Astrocyte (in vitro differentiated cells and primary cell): ENCODE measurements at regions not wholly inside any gene's neighbourhood (a gene's known extent, or its start where the extent isn't known, plus 50 kb on each side); places are given as distances from the start of the nearest gene placed in this dataset.

Experiments used
- DNase-seq: peaks from one replicate; pipeline ENCODE4 v3.0.0-alpha.2; 2010; ENCODE audit warnings: low read depth
- FAIRE-seq: peaks from 2 replicates; lab custom pipeline; 2011; peaks lifted over from hg19 to GRCh38; lab: Jason Lieb, UNC
- H2AFZ ChIP-seq: 2 replicates; pipeline ENCODE4 v1.6.0; 2012; ENCODE audit warnings: low read depth, low read length, inconsistent platforms
- H3K27ac ChIP-seq: 2 replicates; pipeline ENCODE4 v1.5.1; 2011; ENCODE audit warnings: low read depth, low read length, inconsistent platforms
- H3K27me3 ChIP-seq: 2 replicates; pipeline ENCODE4 v1.6.0; 2011; ENCODE audit warnings: low read length, inconsistent platforms; ENCODE audit not compliant: insufficient read depth
- H3K36me3 ChIP-seq: 2 replicates; pipeline ENCODE4 v1.5.1; 2011; ENCODE audit warnings: low read length, inconsistent platforms; ENCODE audit not compliant: insufficient read depth
- H3K4me1 ChIP-seq: 2 replicates; pipeline ENCODE4 v1.5.1; 2011; ENCODE audit warnings: low read length, inconsistent platforms; ENCODE audit not compliant: insufficient read depth
- H3K4me2 ChIP-seq: 2 replicates; pipeline ENCODE4 v1.6.0; 2012; ENCODE audit warnings: low read length, inconsistent platforms
- H3K4me3 ChIP-seq: 2 replicates; pipeline ENCODE4 v1.5.1; 2011; ENCODE audit warnings: low read depth, mild to moderate bottlenecking, low read length, inconsistent platforms; ENCODE audit not compliant: insufficient read depth
- H3K79me2 ChIP-seq: 2 replicates; pipeline ENCODE4 v1.6.0; 2012; ENCODE audit warnings: mild to moderate bottlenecking, low read length, inconsistent platforms; ENCODE audit not compliant: insufficient read depth
- H3K9ac ChIP-seq: 2 replicates; pipeline ENCODE4 v1.6.0; 2012; ENCODE audit warnings: mild to moderate bottlenecking, low read length, inconsistent platforms
- H3K9me3 ChIP-seq: 2 replicates; pipeline ENCODE4 v1.5.1; 2012; ENCODE audit warnings: low read depth, mild to moderate bottlenecking, low read length, inconsistent platforms; ENCODE audit not compliant: insufficient read depth
- H4K20me1 ChIP-seq: 2 replicates; pipeline ENCODE4 v1.6.0; 2012; ENCODE audit warnings: low read length, inconsistent platforms; ENCODE audit not compliant: insufficient read depth
- H3K27ac Mint-ChIP-seq: one replicate; pipeline ENCODE4 v1.8.0; 2021; ENCODE audit warnings: mild to moderate bottlenecking, mixed read lengths; ENCODE audit not compliant: unreplicated experiment
- H3K27me3 Mint-ChIP-seq: one replicate; pipeline ENCODE4 v1.8.0; 2021; ENCODE audit warnings: low read depth, mixed read lengths; ENCODE audit not compliant: unreplicated experiment
- H3K36me3 Mint-ChIP-seq: one replicate; pipeline ENCODE4 v1.8.0; 2021; ENCODE audit warnings: low read depth, mixed read lengths; ENCODE audit not compliant: unreplicated experiment
- H3K4me1 Mint-ChIP-seq: one replicate; pipeline ENCODE4 v1.8.0; 2021; ENCODE audit warnings: low read depth, mixed read lengths; ENCODE audit not compliant: unreplicated experiment
- H3K4me3 Mint-ChIP-seq: one replicate; pipeline ENCODE4 v1.8.0; 2021; ENCODE audit warnings: mild to moderate bottlenecking, moderate library complexity, mixed read lengths; ENCODE audit not compliant: unreplicated experiment
- H3K9me3 Mint-ChIP-seq: one replicate; pipeline ENCODE4 v1.8.0; 2021; ENCODE audit warnings: mild to moderate bottlenecking, mixed read lengths; ENCODE audit not compliant: unreplicated experiment
- CTCF ChIP-seq: IDR thresholded peaks from 2 replicates; pipeline ENCODE4 v1.5.1; 2011; ENCODE audit warnings: low read depth, mild to moderate bottlenecking, inconsistent platforms, low read length, moderate library complexity; ENCODE audit not compliant: insufficient read depth
- EZH2 ChIP-seq: IDR thresholded peaks from 2 replicates; pipeline ENCODE4 v1.6.1; 2012; ENCODE audit warnings: mild to moderate bottlenecking, low read length, inconsistent platforms; ENCODE audit not compliant: insufficient read depth

DNA sequence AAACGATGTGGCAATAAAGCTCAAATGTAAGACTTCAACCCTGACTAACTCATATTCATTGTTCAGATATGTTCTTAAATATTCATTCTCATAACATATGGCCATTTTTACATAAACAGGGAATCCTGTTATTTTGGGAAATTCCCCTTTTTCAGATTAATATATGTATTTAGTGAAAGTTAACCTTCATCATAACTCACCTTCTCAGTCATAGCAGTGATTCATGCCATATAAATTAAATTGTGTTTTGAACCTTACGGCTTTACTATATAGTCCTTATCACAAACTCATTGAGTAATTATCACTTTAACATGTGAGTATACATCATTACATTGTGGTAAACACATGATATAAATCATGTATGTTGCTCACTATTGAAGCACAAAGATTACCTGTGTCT is 392.5 kb upstream of the TRAM1L1 start:
- no peak overlapping the region for H3K27ac ChIP-seq
- H3K4me1 Mint-ChIP-seq: peaks cover 3% of the 10 kb centered on the region
- H3K27me3 Mint-ChIP-seq: no peaks in the 10 kb centered on the region
- no peak for TF ChIP-seq EZH2
- TF ChIP-seq CTCF: no peak
- no peak overlapping the region for H3K4me2 ChIP-seq
- FAIRE-seq: no peak
- no peaks in the 10 kb centered on the region for H4K20me1 ChIP-seq
- no peak overlapping the region for H2AFZ ChIP-seq
- no peak overlapping the region for H3K9ac ChIP-seq
- H3K4me1 ChIP-seq: peaks cover 3% of the 10 kb centered on the region
- H3K4me3 ChIP-seq: no peak overlapping the region
- no peaks in the 10 kb centered on the region for H3K27me3 ChIP-seq
- no peaks in the 10 kb centered on the region for H3K79me2 ChIP-seq
- H3K27ac Mint-ChIP-seq: no peak overlapping the region
- H3K4me3 Mint-ChIP-seq: no peak overlapping the region
- DNase-seq: no peak
- H3K9me3 Mint-ChIP-seq: no peaks in the 10 kb centered on the region
- no peaks in the 10 kb centered on the region for H3K9me3 ChIP-seq
- no peaks in the 10 kb centered on the region for H3K36me3 ChIP-seq
- no peaks in the 10 kb centered on the region for H3K36me3 Mint-ChIP-seq

DNA sequence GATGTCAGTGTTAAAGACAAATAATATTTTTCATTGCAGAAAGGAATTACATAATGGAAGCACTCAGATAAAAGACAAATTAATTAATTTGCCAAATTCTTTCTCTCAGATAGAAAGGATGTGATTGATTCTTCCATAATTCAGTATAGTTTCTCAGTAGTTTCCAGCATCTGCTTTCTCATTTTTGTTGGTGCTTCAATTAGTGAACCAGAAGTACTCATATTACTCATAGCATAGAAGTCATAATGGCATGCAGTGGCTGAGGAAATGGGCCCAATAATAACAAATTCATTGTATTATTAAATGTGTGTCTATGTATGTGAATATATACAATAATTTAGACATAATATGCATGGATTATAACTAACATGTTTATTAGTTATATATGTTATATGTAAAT is 393.3 kb upstream of the TRAM1L1 start:
- Histone ChIP-seq H3K9me3 (no peaks in the 10 kb centered on the region), H3K27ac (no peak overlapping the region), H3K4me1 (peaks cover 3% of the 10 kb centered on the region), H4K20me1 (no peaks in the 10 kb centered on the region), H3K4me3 (no peak overlapping the region), H3K27me3 (no peaks in the 10 kb centered on the region), H3K9ac (no peak overlapping the region), H3K79me2 (no peaks in the 10 kb centered on the region), H2AFZ (no peak overlapping the region), H3K36me3 (no peaks in the 10 kb centered on the region), H3K4me2 (no peak overlapping the region)
- TF ChIP-seq CTCF (no peak), EZH2 (no peak)
- FAIRE-seq: no peak
- Mint-ChIP-seq H3K9me3 (no peaks in the 10 kb centered on the region), H3K27me3 (no peaks in the 10 kb centered on the region), H3K4me3 (no peak overlapping the region), H3K4me1 (peaks cover 3% of the 10 kb centered on the region), H3K27ac (no peak overlapping the region), H3K36me3 (no peaks in the 10 kb centered on the region)
- DNase-seq: peak; percentile 20

DNA sequence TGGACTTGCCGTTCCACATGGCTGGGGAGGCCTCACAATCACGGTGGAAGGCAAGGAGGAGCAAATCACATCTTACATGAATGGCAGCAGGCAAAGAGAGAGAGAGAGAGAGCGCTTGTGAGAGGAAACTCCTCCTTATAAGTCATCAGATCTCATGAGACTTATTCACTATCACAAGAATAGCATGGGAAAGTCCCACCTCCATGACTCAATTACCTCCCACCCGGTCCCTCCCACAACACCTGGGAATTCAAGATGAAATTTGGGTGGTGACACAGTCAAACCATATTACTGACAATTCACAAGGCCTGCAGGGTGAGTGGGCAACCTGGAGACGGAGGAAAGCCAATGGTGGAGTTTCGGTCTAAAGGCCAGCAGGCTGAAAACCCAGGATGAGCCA is 394.3 kb upstream of the TRAM1L1 start:
- no peaks in the 10 kb centered on the region for H3K9me3 ChIP-seq
- H3K4me3 ChIP-seq: no peak overlapping the region
- H4K20me1 ChIP-seq: no peaks in the 10 kb centered on the region
- no peak overlapping the region for H3K9ac ChIP-seq
- no peak overlapping the region for H3K4me2 ChIP-seq
- Mint-ChIP-seq H3K36me3 (no peaks in the 10 kb centered on the region), H3K4me1 (peaks cover 3% of the 10 kb centered on the region), H3K27me3 (no peaks in the 10 kb centered on the region), H3K27ac (no peak overlapping the region), H3K9me3 (no peaks in the 10 kb centered on the region), H3K4me3 (no peak overlapping the region)
- DNase-seq: no peak
- no peak for FAIRE-seq
- TF ChIP-seq CTCF (no peak), EZH2 (no peak)
- no peaks in the 10 kb centered on the region for H3K79me2 ChIP-seq
- no peak overlapping the region for H2AFZ ChIP-seq
- no peak overlapping the region for H3K27ac ChIP-seq
- peaks cover 3% of the 10 kb centered on the region for H3K4me1 ChIP-seq
- H3K27me3 ChIP-seq: no peaks in the 10 kb centered on the region
- H3K36me3 ChIP-seq: no peaks in the 10 kb centered on the region
